Osteoblast (primary cell): ENCODE measurements at regions not wholly inside any gene's neighbourhood (a gene's known extent, or its start where the extent isn't known, plus 50 kb on each side); places are given as distances from the start of the nearest gene placed in this dataset.

Experiments used
- DNase-seq: peaks from one replicate; pipeline ENCODE4 v3.0.0; 2011; ENCODE audit warnings: low spot score, mixed read lengths; ENCODE audit not compliant: insufficient read length; ENCODE audit errors: missing footprints
- H2AFZ ChIP-seq: 2 replicates; pipeline ENCODE4 v1.6.0; 2011; ENCODE audit warnings: mild to moderate bottlenecking, low read length
- H3K27ac ChIP-seq: 2 replicates; pipeline ENCODE4 v1.5.1; 2011; ENCODE audit warnings: mild to moderate bottlenecking, low read depth, low read length, moderate library complexity
- H3K27me3 ChIP-seq: 2 replicates; pipeline ENCODE4 v1.6.0; 2012; ENCODE audit warnings: mild to moderate bottlenecking, control low read depth, inconsistent platforms, low read length, moderate library complexity; ENCODE audit not compliant: insufficient read depth
- H3K36me3 ChIP-seq: 2 replicates; pipeline ENCODE4 v1.5.1; 2011; ENCODE audit warnings: mild to moderate bottlenecking, low read length, control low read depth, moderate library complexity; ENCODE audit not compliant: insufficient read depth
- H3K4me1 ChIP-seq: 2 replicates; pipeline ENCODE4 v1.5.1; 2011; ENCODE audit warnings: mild to moderate bottlenecking, low read length, control low read depth, moderate library complexity; ENCODE audit not compliant: insufficient read depth
- H3K4me2 ChIP-seq: 2 replicates; pipeline ENCODE4 v1.6.0; 2011; ENCODE audit warnings: mild to moderate bottlenecking, low read length; ENCODE audit not compliant: insufficient read depth
- H3K4me3 ChIP-seq: fragments of 200-600 bp; sonication (generic); 3 replicates; pipeline ENCODE4 v1.5.1; 2012; ENCODE audit warnings: mild to moderate bottlenecking, low read length, inconsistent platforms; ENCODE audit not compliant: insufficient read depth
- H3K79me2 ChIP-seq: 2 replicates; pipeline ENCODE4 v1.6.0; 2012; ENCODE audit warnings: mild to moderate bottlenecking, low read length, control low read depth, inconsistent platforms; ENCODE audit not compliant: insufficient read depth
- H3K9me3 ChIP-seq: 2 replicates; pipeline ENCODE4 v1.5.1; 2011; ENCODE audit warnings: low read depth, low read length, control low read depth
- H4K20me1 ChIP-seq: 2 replicates; pipeline ENCODE4 v1.6.0; 2012; ENCODE audit warnings: mild to moderate bottlenecking, low read length, control low read depth; ENCODE audit not compliant: insufficient read depth
- CTCF ChIP-seq: IDR thresholded peaks from 2 replicates; pipeline ENCODE4 v1.5.1; 2011; ENCODE audit warnings: mild to moderate bottlenecking, low read depth, low read length, moderate library complexity; ENCODE audit errors: extremely low read depth

GRCh38 chr6:91711518-91711917 lies 1124.6 kb upstream of the MAP3K7 start:
- H4K20me1 ChIP-seq: no peaks in the 10 kb centered on the region
- no peaks in the 10 kb centered on the region for H3K36me3 ChIP-seq
- no peak overlapping the region for H3K4me2 ChIP-seq
- no peaks in the 10 kb centered on the region for H3K27me3 ChIP-seq
- H3K27ac ChIP-seq: no peak overlapping the region
- H3K9me3 ChIP-seq: no peaks in the 10 kb centered on the region
- H3K4me1 ChIP-seq: no peaks in the 10 kb centered on the region
- no peaks in the 10 kb centered on the region for H3K79me2 ChIP-seq
- H3K4me3 ChIP-seq: no peak overlapping the region
- no peak for TF ChIP-seq CTCF
- no peak for DNase-seq
- no peak overlapping the region for H2AFZ ChIP-seq

GRCh38 chr6:91710342-91710741 lies 1123.5 kb upstream of the MAP3K7 start:
- DNase-seq: no peak
- Histone ChIP-seq H3K27me3 (no peaks in the 10 kb centered on the region), H4K20me1 (no peaks in the 10 kb centered on the region), H3K27ac (no peak overlapping the region), H3K4me2 (no peak overlapping the region), H3K36me3 (no peaks in the 10 kb centered on the region), H3K4me1 (no peaks in the 10 kb centered on the region), H2AFZ (no peak overlapping the region), H3K4me3 (no peak overlapping the region), H3K79me2 (no peaks in the 10 kb centered on the region), H3K9me3 (peaks cover 2% of the 10 kb centered on the region)
- no peak for TF ChIP-seq CTCF

GRCh38 chr6:91708534-91708933 lies 1121.7 kb upstream of the MAP3K7 start:
- no peak overlapping the region for H3K4me2 ChIP-seq
- H3K4me3 ChIP-seq: no peak overlapping the region
- no peaks in the 10 kb centered on the region for H3K4me1 ChIP-seq
- no peak overlapping the region for H3K27ac ChIP-seq
- no peak overlapping the region for H2AFZ ChIP-seq
- H4K20me1 ChIP-seq: no peaks in the 10 kb centered on the region
- no peak for TF ChIP-seq CTCF
- no peaks in the 10 kb centered on the region for H3K36me3 ChIP-seq
- H3K27me3 ChIP-seq: no peaks in the 10 kb centered on the region
- H3K79me2 ChIP-seq: no peaks in the 10 kb centered on the region
- no peak for DNase-seq
- H3K9me3 ChIP-seq: peaks cover 2% of the 10 kb centered on the region

- no peaks in the 10 kb centered on the region for H3K36me3 ChIP-seq
- no peak overlapping the region for H3K4me2 ChIP-seq
- H2AFZ ChIP-seq: no peak overlapping the region
- no peak for DNase-seq
- no peak overlapping the region for H3K4me3 ChIP-seq
- H3K27ac ChIP-seq: no peak overlapping the region
- H4K20me1 ChIP-seq: no peaks in the 10 kb centered on the region
- H3K27me3 ChIP-seq: no peaks in the 10 kb centered on the region
- no peaks in the 10 kb centered on the region for H3K79me2 ChIP-seq
- H3K4me1 ChIP-seq: no peaks in the 10 kb centered on the region
- H3K9me3 ChIP-seq: peaks cover 5% of the 10 kb centered on the region
- TF ChIP-seq CTCF: no peak
Measured at GRCh38 chr6:91705646-91706045, 1118.8 kb upstream of the MAP3K7 start.
